ENCODE measurements at regions not wholly inside any gene's neighbourhood (a gene's known extent, or its start where the extent isn't known, plus 50 kb on each side); places are given as distances from the start of the nearest gene placed in this dataset.

DNA sequence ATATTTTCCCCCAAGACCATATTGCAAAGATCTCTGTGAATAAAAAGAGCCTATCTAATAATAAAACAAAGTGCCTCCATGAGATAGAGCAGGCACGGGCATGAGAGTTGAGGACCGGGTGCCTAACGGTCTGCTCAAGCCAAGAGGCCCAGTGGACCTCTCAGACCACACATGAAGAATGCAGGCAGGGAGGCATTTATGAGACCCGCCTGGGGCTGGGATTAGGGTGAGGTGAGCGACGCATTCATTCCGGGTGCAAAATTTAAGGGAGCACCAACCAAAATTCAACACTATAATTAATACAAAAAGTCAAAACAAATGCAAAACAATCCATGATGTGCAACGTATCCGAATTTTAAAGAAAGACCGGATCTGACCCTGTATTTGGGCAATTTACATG lies 108.5 kb downstream of the MAF start:
- no peak for TF ChIP-seq POLR2AphosphoS5 (IDR thresholded peaks at IDR 0.05; ENCODE audit: low read depth, low read length)
- TF ChIP-seq CTCF (IDR thresholded peaks at IDR 0.05), result no peak
- TF ChIP-seq REST (IDR thresholded peaks at IDR 0.05; ENCODE audit: insufficient read depth in 1 of 2, low read depth in 2 of 2, low read length in 1 of 2), result no peak
- TF ChIP-seq SIN3A (IDR thresholded peaks at IDR 0.05; ENCODE audit: borderline replicate concordance, insufficient read depth, low read depth, low read length), result no peak
